Spleen (tissue), 11 donors: ENCODE measurements at regions not wholly inside any gene's neighbourhood (a gene's known extent, or its start where the extent isn't known, plus 50 kb on each side); places are given as distances from the start of the nearest gene placed in this dataset.

Experiments used
- DNase-seq: peaks from one replicate; pipeline ENCODE4 v3.0.0-alpha.2; 2020
- H3K27ac ChIP-seq, 8 donors: fragments of 200-600 bp; sonication (generic) in 7 of 8; 1 replicate in 4 of 8; 2 replicates in 4 of 8; pipeline versions ENCODE4 v1.5.0 to v1.8.0; 2016 to 2021; ENCODE audit warnings: inconsistent platforms in 4 of 8, mild to moderate bottlenecking in 4 of 8, moderate library complexity in 1 of 8
- H3K27me3 ChIP-seq, 7 donors: fragments of 200-600 bp; sonication (generic) in 6 of 7; replicated peaks in 1 of 7; 1 replicate in 4 of 7; 2 replicates in 3 of 7; pipeline versions ENCODE4 v1.5.0 to v1.8.0; 2016 to 2021; ENCODE audit warnings: inconsistent platforms in 3 of 7, mild to moderate bottlenecking in 1 of 7
- H3K36me3 ChIP-seq, 6 donors: fragments of 200-600 bp; sonication (generic) in 5 of 6; 1 replicate in 4 of 6; 2 replicates in 2 of 6; pipeline versions ENCODE4 v1.5.0 to v1.8.0; 2016 to 2021; ENCODE audit warnings: inconsistent platforms in 2 of 6
- H3K4me1 ChIP-seq, 6 donors: fragments of 200-600 bp; sonication (generic) in 5 of 6; 1 replicate in 3 of 6; 2 replicates in 3 of 6; pipeline versions ENCODE4 v1.5.0 to v1.8.0; 2016 to 2021; ENCODE audit warnings: inconsistent platforms in 3 of 6
- H3K4me3 ChIP-seq, 8 donors: fragments of 200-600 bp; sonication (generic) in 7 of 8; 1 replicate in 4 of 8; 2 replicates in 4 of 8; pipeline versions ENCODE4 v1.5.0 to v1.8.0; 2016 to 2021; ENCODE audit warnings: inconsistent platforms in 4 of 8, mild to moderate bottlenecking in 4 of 8, moderate library complexity in 2 of 8
- H3K9me3 ChIP-seq, 8 donors: fragments of 200-600 bp; sonication (generic) in 7 of 8; 1 replicate in 4 of 8; 2 replicates in 4 of 8; pipeline versions ENCODE4 v1.5.0 to v1.8.0; 2016 to 2021; ENCODE audit warnings: inconsistent platforms in 4 of 8
- POLR2A ChIP-seq, 3 donors: fragments of 450-650 bp; IDR thresholded peaks; one replicate each; pipeline ENCODE4 v1.5.1; 2017; ENCODE audit warnings: antibody characterized with exemption in 3 of 3, mild to moderate bottlenecking in 1 of 3
- POLR2AphosphoS5 ChIP-seq, 3 donors: sonication (generic); formaldehyde crosslinking; IDR thresholded peaks; one replicate each; pipeline ENCODE4 v1.5.1; 2017; ENCODE audit warnings: antibody characterized with exemption in 3 of 3
- WGBS, 5 donors: extraction: QIAGEN DNeasy Blood & Tissue Kit in 3 of 5; methylation state at CpG; one replicate each; pipeline versions ENCODE4 v1.1.5 to v1.1.7; 2013 to 2018; 5-methylcytosine and 5-hydroxymethylcytosine counted together
- intact Hi-C: fragments of 100-400 bp; cut with DNase I; formaldehyde crosslinking; loops from one replicate; pipeline ENCODE4 v1.15.0; 2023; ENCODE audit warnings: low total_unique reads
- TF ChIP-seq, protein P1 (sequence below), 11 experiments: fragments of 200-600 bp in 7 of 11; fragments of 450-650 bp in 4 of 11; sonication (generic) in 4 of 11; IDR thresholded peaks in 8 of 11; conservative IDR thresholded peaks in 3 of 11; 1 replicate in 7 of 11; 2 replicates in 4 of 11; pipeline versions ENCODE4 v1.4.0 to v1.8.0; 2016 to 2021; ENCODE audit warnings: antibody characterized with exemption in 11 of 11, inconsistent platforms in 4 of 11, mild to moderate bottlenecking in 1 of 11
- donor health status: healthy with polysubstance abuse.
- donor health status: DM: no; HTN: no; CAD: no; lungs with moderate emphysema.
- donor health status: DM: no; HTN: no; CAD: no.
- donor health status: Bipolar disorder and iron deficiency.
- donor health status: healthy.
- donor health status: DM: no; HTN: no; CAD: no.
- donor health status: DM: yes; HTN: yes; CAD: no.

DNA sequence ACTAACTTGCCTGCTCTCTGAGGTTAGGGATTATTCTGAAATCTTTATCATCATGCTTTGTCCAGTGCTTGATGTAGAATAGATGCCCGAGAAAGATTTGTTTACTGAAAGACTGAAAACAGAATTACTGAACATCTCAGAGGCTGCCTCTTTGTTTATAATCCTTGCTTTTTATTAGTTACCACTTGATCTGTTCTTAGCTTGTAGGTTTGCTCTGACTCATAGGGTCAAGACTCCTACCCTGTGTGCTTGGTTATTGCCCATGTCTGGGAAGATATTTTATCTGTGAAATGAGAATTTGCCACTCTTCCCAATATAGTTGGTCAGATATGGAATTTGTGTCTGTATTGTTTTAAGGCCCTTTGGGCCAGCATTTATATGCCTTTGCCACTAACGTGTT lies 675.3 kb downstream of the DIAPH3 start:
- no peak for TF ChIP-seq POLR2A (IDR thresholded peaks at IDR 0.05)
- no peak for TF ChIP-seq POLR2AphosphoS5 (IDR thresholded peaks at IDR 0.05)
- TF ChIP-seq, protein P1, sequence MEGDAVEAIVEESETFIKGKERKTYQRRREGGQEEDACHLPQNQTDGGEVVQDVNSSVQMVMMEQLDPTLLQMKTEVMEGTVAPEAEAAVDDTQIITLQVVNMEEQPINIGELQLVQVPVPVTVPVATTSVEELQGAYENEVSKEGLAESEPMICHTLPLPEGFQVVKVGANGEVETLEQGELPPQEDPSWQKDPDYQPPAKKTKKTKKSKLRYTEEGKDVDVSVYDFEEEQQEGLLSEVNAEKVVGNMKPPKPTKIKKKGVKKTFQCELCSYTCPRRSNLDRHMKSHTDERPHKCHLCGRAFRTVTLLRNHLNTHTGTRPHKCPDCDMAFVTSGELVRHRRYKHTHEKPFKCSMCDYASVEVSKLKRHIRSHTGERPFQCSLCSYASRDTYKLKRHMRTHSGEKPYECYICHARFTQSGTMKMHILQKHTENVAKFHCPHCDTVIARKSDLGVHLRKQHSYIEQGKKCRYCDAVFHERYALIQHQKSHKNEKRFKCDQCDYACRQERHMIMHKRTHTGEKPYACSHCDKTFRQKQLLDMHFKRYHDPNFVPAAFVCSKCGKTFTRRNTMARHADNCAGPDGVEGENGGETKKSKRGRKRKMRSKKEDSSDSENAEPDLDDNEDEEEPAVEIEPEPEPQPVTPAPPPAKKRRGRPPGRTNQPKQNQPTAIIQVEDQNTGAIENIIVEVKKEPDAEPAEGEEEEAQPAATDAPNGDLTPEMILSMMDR (IDR thresholded peaks at IDR 0.05 in 8 of 11, conservative IDR thresholded peaks at IDR 0.05 in 3 of 11) = no peak
- WGBS, 5 donors = 79 to 86% (median 83%) methylated on average over 2 of the region's 2 CpGs
- intact Hi-C loops = no loop called here
- Histone ChIP-seq H3K9me3 (no peaks in the 10 kb centered on the region), H3K36me3 (no peaks in the 10 kb centered on the region), H3K4me3 (no peak overlapping the region), H3K27ac (peak overlapping the region in 1 of 8 donors; percentile 6), H3K27me3 (no peaks in the 10 kb centered on the region), H3K4me1 (peaks cover 0 to 15% (median 5%) of the 10 kb centered on the region in 6 donors)
- DNase-seq = no peak

- H3K36me3 ChIP-seq = no peaks in the 10 kb centered on the region
- no peak overlapping the region for H3K27ac ChIP-seq
- no peak for DNase-seq
- intact Hi-C loops = no loop called here
- no peaks in the 10 kb centered on the region for H3K27me3 ChIP-seq
- H3K4me3 ChIP-seq = no peak overlapping the region
- WGBS, 5 donors = 69 to 95% (median 89%) methylated on average over 1 of the region's 1 CpG
- peaks cover 0 to 21% (median 9%) of the 10 kb centered on the region in 6 donors for H3K4me1 ChIP-seq
- no peak for TF ChIP-seq POLR2AphosphoS5 (IDR thresholded peaks at IDR 0.05)
- TF ChIP-seq, protein P1 (IDR thresholded peaks at IDR 0.05 in 8 of 11, conservative IDR thresholded peaks at IDR 0.05 in 3 of 11) = no peak
- no peak for TF ChIP-seq POLR2A (IDR thresholded peaks at IDR 0.05)
- no peaks in the 10 kb centered on the region for H3K9me3 ChIP-seq
These were observed 673.1 kb downstream of the DIAPH3 start for GRCh38 chr13:59490651-59491050.

- TF ChIP-seq, protein P1 (IDR thresholded peaks at IDR 0.05 in 8 of 11, conservative IDR thresholded peaks at IDR 0.05 in 3 of 11) = no peak
- no peak for TF ChIP-seq POLR2AphosphoS5 (IDR thresholded peaks at IDR 0.05)
- Histone ChIP-seq H3K9me3 (no peaks in the 10 kb centered on the region), H3K27ac (no peak overlapping the region), H3K4me3 (no peak overlapping the region), H3K4me1 (peaks cover 0 to 21% (median 9%) of the 10 kb centered on the region in 6 donors), H3K27me3 (no peaks in the 10 kb centered on the region), H3K36me3 (no peaks in the 10 kb centered on the region)
- 44 to 90% (median 71%) methylated on average over 2 of the region's 2 CpGs for WGBS, 5 donors
- DNase-seq = no peak
- intact Hi-C loops = no loop called here
These were observed 671.6 kb downstream of the DIAPH3 start for GRCh38 chr13:59492030-59492636.

DNA sequence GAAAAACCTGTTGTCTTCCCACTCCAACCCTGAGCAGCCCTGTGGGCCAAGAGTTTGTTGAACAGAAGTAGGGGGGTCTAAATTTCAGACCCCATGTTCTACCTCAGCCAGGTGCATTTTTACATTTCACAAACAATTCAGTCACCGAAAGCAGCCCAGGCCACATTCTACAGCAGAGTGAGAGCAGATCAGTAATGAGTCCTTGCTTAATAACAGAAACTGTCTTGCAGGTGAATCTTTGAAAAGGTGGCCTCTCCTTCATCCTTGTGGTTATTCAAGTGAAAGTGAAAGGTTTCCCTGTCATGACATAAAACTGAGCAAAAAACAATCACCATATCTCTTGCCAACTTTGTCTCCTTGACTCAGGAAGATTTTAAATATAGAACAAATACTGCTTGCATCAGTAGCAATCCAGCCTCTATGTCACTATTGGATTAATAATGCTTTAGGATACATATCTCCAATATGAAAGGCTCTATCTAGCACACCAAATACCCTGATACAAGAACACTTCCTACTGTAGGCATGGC lies 670.2 kb downstream of the DIAPH3 start:
- Histone ChIP-seq H3K4me1 (peaks cover 0 to 21% (median 9%) of the 10 kb centered on the region in 6 donors), H3K9me3 (no peaks in the 10 kb centered on the region), H3K4me3 (no peak overlapping the region), H3K36me3 (no peaks in the 10 kb centered on the region), H3K27ac (peak overlapping the region in 1 of 8 donors; percentile 19), H3K27me3 (no peaks in the 10 kb centered on the region)
- DNase-seq = no peak
- intact Hi-C loops = no loop called here
- WGBS, 5 donors = 83 to 97% (median 94%) methylated on average over 1 of the region's 1 CpG
- no peak for TF ChIP-seq POLR2AphosphoS5 (IDR thresholded peaks at IDR 0.05)
- no peak for TF ChIP-seq POLR2A (IDR thresholded peaks at IDR 0.05)
- TF ChIP-seq, protein P1 (IDR thresholded peaks at IDR 0.05 in 8 of 11, conservative IDR thresholded peaks at IDR 0.05 in 3 of 11) = no peak
